ENCODE measurements at regions not wholly inside any gene's neighbourhood (a gene's known extent, or its start where the extent isn't known, plus 50 kb on each side); places are given as distances from the start of the nearest gene placed in this dataset.

GRCh38 chr6:105626295-105627158 is 223.6 kb upstream of the PREP start:
- TF ChIP-seq CTCF (conservative IDR thresholded peaks at IDR 0.05; ENCODE audit: low read length) (no peak), EZH2phosphoT487 (IDR thresholded peaks at IDR 0.05; ENCODE audit: borderline replicate concordance, low read depth, low read length) (no peak)

Data from OCI-LY7 (cell line).